HG03108 (cell line): ENCODE measurements at regions not wholly inside any gene's neighbourhood (a gene's known extent, or its start where the extent isn't known, plus 50 kb on each side); places are given as distances from the start of the nearest gene placed in this dataset.
"Not testable (repeated sequence)": the region's sequence is repeated elsewhere in the genome, so short reads cannot be mapped to it uniquely, and the experiment has no call there.

Experiments used
- ATAC-seq: cut with Tn5 transposase; IDR thresholded peaks from one replicate; pipeline ENCODE4 v1.9.1; 2021; ENCODE audit warnings: moderate library complexity; ENCODE audit not compliant: unreplicated experiment

DNA sequence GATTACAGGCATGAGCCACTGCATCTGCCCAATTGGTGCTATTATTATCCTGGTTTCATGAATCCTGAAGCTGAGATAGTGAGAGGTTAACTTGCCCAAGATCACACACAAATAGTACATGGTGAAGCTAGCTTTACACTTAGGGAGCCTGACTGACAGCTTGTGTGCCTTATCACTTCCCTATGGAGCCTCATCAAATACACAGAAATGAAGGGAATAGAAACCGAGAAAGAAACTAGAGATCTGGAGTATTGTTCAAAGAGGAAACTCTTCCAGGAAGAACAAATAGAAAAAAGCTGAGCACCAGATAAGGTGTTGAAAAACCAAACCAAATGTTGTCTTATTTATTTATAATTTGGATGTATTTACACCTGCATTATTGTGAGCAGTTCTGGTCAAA is 155.0 kb upstream of the CITED2 start:
- ATAC-seq: no peak

DNA sequence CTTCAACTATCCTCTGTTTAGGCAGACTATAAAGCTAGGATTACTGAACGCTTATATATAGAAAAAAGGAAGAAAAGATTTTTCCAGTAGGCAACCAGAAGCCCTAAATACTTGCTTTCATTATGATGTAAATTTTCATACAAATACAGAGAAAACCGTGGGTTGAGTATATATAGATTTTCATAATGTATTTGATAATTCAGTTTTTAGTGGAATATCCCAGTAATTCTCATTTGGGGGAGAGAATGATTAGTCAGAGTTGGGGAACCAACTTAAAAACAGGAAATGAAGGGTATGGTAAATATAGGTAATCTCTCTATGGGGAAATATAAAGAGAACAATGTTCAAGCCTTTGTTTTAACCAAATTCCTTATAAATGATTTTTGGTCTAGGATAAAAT is 154.0 kb upstream of the CITED2 start:
- no peak for ATAC-seq

DNA sequence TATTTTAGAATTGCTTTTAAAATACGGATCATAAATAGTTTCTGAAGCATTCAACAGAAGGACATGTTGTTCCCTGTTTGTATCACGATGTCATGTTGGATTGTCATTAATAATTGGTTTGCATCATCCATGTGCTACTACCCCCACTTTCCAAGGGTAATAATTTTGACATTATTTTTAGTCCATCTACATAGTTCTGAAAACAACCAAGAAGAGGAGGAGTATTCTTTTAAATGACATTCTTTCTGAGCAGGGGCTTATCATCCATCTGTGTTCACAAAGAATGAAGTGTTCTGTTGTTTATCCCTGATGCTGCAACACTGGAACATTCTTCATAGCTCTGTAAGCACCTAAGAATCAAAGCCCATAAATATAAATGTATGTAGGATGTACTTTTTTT is 151.0 kb upstream of the CITED2 start:
- no peak for ATAC-seq

DNA sequence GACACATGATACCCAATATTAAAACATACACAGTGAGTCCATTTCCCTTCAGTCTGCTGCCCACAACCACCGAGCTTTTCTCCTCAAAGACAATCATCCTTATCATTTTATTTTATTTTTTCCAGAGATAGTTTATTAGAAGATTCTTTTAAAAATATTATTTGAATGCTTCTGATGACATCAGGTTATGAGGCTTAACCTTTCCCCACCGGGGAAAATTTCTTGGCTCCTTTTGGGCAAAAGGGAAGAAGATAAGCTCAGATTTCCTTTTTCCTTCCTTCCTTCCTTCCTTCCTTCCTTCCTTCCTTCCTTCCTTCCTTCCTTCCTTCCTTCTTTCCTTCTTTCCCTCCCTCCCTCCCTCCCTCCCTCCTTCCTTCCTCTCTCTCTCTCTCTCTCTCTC is 149.5 kb upstream of the CITED2 start:
- no peak for ATAC-seq

DNA sequence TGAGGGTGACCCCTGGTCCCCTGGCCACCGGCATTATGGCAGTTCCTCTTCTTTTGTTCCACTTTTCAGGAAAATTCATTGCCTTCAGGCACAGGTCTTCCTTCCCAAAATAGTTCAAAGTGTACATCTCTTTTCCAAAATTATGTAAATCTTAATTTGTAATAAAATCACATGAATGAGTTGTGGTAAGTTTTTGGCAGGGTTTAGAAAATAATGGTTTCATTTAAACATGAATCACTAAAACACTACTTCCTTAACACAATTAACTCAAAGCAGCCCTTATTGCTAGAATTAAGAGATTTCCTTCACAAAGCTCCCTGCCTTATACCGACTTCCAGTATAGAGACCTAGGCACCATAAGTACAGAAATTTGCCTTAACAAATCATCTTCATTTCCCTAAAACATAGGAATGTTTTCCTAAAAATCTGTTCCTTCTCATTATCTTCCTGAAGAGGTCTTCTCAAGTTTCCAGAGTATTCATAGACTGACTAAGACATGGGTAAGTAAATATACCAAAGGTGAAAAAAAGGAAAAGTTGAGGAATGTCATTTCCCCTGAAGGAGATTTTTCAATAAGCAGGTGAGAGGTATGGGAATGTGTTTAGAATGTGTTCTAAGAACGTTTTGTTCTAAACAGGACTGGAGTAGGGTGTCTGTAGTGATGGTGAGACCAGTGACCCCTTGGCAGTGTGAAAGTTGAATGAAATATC is 148.2 kb upstream of the CITED2 start:
- ATAC-seq: no peak

DNA sequence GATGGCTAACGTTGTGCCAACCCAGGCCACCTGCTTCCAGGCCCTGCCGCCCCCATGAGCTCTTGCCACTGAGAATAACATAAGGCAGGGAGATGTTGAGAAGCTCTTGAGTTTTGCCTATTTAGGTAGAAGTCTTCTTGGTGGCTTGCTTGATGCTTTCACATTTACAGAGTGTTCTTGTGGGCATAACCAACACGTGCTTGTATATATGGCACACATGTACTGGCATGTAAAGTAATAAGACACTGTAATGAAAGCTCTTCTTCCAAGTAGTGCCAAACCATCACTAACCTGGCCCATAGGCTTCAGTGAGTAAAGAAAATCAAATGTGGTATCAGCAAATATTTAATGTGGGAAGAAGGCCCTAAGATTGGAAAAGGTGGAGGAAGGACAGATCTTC is 146.9 kb upstream of the CITED2 start:
- ATAC-seq: no peak

DNA sequence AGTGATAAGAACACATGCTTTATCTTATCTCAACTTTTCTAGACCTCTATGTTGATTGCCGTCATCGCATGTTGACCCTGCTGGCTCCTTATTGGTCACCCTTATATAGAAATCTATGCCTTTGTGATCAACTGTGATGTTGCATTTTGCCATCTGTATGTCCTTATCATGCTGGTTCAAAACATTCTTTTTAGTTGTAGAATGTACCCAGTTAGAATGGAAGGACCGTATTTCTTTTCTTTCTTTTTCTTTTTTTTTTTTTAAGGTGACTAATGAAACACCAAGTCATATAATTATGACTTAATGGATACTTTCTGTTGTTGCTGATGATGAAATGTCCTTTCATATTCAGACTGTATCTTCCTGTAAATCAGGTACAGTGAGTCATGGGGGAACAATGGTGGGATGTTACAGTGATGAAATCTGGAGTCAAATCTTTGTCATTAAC is 145.9 kb upstream of the CITED2 start:
- ATAC-seq: no peak

DNA sequence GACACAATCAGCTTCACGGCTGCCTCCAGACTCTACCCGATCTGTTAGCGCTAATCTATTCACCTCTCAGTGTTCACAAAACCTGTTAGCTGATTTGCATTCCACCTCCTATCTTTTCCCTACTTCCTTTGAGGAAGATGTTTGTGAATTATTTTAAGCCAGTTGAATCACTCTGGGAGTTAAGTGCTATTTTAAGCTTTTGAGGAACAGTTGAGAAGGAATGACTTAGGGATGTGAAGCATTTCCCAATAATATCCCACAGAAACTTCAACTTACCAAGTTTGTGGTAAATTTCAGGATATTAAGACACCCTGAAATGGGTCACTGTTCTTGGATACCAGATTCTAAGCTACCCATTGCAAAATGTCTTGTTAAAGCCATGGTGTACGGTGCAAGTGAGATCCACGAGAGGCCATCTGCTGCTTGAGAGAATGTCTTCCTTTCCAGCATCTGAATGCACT is 145.2 kb upstream of the CITED2 start:
- ATAC-seq: no peak

DNA sequence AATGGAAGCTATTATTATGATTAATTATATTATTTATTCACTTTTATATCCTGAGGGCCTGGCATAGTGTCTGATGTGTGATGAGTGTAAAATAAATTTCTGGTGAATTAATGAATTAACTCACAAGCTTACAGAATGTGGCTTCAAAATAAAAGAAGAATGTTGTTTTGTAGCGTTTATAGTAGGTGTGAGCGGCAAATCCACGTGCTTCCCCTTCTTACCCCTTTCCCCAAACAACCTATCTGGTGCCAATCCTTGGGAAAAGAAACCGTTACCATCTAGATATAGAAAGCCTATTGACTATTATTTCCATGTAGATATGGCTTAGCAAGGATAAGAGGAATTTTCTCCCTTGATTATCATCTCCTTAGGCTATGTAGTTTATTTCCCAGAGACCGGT is 144.6 kb upstream of the CITED2 start:
- ATAC-seq: no peak

DNA sequence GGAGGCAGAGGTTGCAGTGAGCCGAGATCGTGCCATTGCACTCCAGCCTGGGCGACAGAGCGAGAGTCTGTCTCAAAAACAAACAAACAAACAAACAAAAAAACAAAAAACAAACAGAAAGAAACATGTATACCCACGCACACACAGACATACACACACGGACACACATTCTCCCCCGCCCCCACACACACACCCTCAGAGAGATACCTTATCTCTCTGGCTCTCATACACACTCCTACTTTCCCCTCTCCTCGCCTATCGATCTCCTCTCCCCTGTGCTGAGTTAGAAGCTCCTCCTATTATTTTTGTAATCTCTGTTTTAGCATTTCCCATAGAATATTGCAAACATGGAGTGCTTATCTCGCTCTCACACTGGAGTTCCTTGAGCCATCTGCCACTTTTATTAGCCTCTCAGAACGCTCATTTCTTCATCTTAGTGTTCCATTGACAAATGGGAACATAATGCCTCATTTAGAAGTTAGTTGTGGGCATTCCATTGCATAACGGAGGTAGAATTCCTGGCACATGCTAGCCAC is 144.2 kb upstream of the CITED2 start:
- no peak for ATAC-seq

DNA sequence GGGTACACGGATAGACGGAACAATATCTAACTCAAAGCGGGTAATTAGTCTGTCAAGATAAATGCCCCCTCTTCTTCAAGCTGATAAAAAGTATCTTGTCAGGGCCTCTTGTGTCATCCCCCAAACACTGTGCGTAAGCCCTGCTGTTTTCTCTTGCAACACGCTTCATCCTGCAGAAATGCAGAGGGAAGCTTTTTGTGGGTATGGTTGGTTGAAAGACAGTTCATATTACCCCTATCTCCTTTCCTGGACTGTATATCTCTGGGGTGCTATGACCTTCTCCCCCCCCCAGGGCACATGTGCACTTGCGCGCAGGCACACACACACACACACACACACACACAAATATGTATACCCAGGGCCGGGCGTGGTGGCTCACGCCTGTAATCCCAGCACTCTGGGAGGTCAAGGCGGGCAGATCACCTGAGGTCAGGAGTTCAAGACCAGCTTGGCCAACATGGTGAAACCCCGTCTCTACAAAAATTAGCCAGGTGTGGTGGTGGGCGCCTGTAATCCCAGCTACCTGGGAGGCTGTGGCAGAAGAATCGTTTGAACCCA is 143.6 kb upstream of the CITED2 start:
- not testable (repeated sequence) for ATAC-seq

DNA sequence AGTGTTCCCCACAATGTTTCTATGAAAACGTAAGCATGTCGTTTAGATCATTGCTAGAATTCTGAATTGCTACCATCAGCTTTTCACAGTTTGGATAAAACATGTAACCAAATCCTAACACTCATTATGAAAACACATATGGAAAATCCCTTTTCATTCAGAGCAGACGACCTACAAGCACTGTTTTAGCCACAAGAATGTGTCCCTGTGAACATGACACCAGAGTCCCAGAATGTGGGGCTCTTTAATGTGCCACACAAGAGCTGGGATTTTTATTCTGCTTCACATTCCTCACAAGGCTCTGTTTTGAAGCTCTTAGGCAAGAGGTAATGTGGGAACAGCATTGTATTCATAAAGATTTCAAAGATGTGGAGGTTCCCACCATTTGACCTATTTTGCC is 141.1 kb upstream of the CITED2 start:
- ATAC-seq: no peak

DNA sequence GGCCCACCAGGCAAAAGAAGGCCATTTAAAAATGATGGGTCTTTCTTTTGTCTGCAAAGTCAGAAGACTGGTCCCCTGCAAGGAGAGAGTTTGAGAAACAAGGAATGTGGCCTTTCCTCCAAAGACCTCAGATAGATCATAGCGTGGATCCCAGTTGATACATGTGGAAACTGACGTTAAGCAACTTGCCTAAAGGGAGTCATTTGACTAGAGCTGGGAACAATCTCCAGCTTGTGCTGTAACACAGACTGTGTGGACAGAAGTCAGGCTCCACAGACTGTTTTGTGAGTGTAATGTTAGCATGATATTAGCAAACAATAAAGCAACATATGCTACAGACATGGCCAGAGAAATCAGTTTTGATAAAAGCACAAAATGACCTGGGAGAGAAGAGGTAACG is 140.4 kb upstream of the CITED2 start:
- ATAC-seq: no peak

DNA sequence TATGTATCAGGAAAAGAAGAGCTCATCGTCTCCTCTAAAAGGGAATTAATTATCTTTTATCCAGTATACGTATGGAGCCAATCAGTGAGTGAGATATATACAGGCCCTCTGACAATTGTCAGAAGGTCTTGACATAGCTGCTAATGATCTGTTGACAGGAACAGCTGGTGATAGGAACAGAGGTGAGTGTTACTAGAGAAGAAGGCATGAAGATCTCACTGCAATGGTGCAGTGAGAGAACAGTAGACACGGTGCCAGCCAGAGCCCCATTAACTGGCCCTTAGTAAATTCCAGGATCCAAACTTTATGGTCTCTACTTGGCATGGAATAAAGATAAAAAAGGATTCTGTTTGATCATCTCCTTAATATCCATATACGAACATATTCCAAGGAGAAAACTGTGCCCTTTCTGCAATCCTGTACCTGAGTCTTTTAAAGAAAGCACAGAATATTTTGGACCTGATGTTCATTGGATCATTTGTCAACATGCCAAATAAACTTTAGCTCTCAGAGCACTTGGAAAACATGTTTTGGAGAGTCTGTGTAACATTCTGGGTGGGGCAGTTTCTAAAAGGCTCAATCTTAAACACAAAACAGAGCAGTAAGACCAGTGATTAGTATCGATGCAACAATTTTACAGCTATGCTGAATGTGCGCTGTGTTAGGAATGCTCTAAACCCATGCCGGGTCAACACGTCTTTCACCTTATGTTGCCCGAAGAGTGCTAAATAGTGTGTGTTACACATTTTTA is 135.8 kb upstream of the CITED2 start:
- no peak for ATAC-seq

DNA sequence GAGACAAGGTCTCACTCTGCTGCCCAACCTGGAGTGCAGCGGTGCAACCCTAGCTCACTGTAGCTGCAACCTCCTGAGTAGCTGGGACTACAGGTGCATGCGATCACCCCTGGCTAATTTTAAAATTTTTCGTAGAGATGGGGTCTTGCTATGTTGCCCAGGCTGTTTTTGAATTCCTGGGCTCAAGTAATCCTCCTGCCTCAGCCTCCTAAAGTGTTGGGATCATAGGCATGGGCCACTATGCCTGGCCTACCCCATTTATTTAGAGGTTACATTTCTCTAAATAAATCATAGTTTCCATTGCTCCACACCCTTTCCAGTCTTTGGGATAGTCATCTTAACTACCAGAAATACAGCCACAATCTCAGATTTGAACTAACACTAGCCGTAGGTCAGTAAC is 134.7 kb upstream of the CITED2 start:
- ATAC-seq: no peak

DNA sequence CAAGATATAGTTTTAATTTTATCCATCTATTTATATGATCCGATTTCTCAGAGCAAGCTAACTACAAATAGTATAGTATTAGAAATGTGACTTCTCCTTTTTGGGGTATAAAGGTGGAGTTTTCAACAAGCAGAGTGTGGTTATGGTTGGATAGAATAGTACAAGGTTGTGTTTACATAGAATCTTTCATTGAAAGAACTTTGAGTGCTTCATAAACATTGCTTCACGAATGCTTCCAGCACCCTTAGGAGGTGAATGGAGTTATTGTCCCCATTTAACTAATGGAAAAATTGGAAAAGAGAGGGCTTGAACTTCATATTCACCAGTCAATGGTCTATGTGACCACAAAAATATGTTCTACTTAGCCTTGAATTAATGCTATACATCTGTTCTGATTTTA is 134.1 kb upstream of the CITED2 start:
- no peak for ATAC-seq

DNA sequence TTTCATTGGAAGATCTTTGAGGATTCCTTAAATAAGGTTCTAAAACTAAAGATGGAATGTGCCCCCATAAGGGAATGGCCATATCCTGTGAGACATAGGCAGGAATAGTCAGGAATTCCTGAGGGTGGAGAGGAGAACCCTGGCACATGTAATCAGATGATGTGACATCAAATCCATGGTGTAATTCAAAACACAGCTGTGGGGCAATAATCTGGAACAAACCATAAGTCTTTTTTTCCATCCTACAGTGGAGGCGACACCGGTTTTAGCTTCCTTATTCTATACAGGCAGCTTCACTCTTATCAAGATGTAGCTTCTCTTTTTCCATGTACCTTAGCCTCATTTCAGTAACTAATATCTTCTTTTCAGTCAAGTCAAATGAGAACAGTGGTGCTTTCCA is 133.6 kb upstream of the CITED2 start:
- no peak for ATAC-seq

DNA sequence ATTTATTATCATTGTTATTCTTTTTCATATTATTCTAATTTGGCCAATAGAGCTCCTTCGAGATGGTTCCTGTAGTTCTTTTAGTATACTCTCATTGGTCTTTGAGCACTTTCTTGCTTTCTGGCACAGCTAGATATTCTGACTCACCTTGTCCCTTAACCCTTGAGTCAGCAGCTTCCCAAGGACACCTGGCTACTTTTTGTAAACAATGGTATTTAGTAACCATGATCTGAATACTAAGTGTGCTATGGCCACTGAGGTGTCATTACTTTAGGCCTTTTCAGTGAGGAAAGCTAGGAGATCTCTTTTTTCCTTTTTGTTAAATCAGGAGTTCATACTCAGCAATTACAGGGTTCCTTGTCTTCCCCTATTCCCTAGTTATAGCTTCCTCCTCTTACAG is 126.5 kb upstream of the CITED2 start:
- no peak for ATAC-seq

DNA sequence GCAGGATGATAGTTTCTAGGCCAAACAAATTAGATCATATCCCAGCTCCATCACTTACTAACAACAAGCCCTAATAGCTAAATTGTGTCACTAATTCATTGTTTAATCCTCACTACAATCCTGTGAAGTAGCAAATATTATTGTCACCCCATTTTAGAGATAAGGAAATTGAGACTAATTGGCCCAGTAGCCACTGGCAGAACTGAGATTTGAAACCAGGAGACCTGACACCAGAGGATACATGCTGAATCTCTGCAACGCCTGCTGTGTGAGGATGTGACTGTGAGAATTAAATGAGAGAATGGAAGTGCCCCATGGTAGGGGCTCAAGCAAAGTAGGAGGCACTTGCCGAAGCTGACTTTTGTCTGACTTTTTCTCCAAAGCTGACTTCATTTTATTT is 124.3 kb upstream of the CITED2 start:
- no peak for ATAC-seq

DNA sequence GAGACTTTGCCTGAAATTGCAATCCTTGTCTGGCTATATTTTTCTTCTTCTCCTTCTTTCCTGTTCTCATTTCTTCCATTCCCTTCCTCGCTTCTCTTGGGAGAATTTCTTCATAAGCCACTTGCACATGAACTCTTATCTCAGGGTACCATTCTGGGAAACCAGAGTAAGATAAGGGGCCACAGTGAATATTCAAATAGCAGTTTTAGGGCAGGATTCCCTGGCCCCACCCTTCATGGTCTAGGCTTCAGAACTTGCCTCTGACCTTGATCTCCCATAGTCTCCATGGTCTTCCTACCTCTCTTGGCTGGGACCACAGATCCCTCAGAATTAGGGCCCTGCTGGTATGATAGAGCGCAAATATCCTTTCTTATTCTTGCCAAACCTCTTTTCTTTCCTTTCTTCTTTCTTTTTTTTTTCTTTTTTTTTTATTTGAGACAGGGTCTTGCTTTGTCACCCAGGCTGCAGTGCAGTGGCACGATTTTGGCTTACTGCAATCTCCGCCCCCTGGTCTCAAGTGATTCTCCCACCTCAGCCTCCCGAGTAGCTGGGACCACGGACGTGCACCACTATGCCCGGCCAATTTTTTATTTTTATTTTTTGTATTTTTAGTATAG is 123.0 kb upstream of the CITED2 start:
- ATAC-seq: no peak

DNA sequence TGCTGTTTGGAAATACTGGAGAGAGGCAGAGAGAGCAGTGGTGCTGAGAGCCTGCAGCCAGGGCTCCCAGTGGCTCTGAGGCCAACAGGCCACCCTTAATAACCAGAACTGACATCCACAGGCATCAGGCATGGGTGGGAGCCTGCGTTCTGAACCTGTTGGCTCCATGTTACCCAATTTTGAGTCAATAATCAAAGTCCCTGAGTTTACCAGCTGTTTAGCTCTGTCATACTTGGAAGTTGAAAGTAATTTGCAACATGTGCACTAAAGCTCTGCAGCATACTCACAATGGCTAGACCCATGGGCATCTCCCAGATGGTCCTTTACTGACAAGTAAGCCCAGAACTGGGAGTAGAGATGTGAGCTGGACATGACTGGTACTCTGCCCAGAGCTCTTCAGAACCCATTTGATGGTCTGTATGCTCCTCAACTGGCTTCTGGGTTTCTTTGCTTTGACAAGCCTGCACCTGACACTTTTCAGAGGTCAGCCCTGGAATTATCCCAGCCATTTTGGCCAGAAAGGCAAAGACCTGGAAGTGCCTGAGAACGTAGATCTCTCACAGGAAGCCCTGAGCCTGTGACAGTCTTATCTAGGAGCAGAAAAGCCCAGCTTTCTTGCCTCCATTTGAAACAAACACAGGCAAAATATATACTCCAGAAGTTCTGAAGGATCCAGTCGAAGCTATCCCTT is 122.4 kb upstream of the CITED2 start:
- no peak for ATAC-seq
